OCI-LY3 (cell line): ENCODE measurements at regions not wholly inside any gene's neighbourhood (a gene's known extent, or its start where the extent isn't known, plus 50 kb on each side); places are given as distances from the start of the nearest gene placed in this dataset.
A peak's percentile ranks its signal among the peaks of the same experiment; 100 is the strongest.

ENCODE experiments used
- H2AFZ ChIP-seq: fragments of 200-600, 300-600 bp; shearing (Covaris generic); 2 replicates; pipeline ENCODE4 v1.6.0; 2014; ENCODE audit warnings: antibody characterized with exemption, low read depth, low read length
- H3K27ac ChIP-seq: fragments of 200-600, 300-600 bp; sonication (generic); 2 replicates; pipeline ENCODE4 v1.5.1; 2014; ENCODE audit warnings: mild to moderate bottlenecking, low read length, moderate library complexity, mixed read lengths
- H3K27me3 ChIP-seq: fragments of 200-600, 300-600 bp; sonication (generic); 2 replicates; pipeline ENCODE4 v1.6.1; 2014; ENCODE audit warnings: low read depth, low read length, mixed read lengths
- H3K36me3 ChIP-seq: fragments of 200-600, 300-600 bp; sonication (generic); replicated peaks from 2 replicates; pipeline ENCODE3; 2014; ENCODE audit warnings: low read depth, low read length, mixed read lengths
- H3K4me1 ChIP-seq: fragments of 300-600, 200-600 bp; sonication (generic); 2 replicates; pipeline ENCODE4 v1.6.1; 2014; ENCODE audit warnings: low read length, mixed read lengths
- H3K4me2 ChIP-seq: fragments of 200-600, 300-600 bp; sonication (generic); 2 replicates; pipeline ENCODE4 v1.6.1; 2014; ENCODE audit warnings: low read length, mixed read lengths
- H3K4me3 ChIP-seq: fragments of 300-600, 200-600 bp; sonication (generic); 2 replicates; pipeline ENCODE4 v1.5.1; 2014; ENCODE audit warnings: antibody characterized with exemption, mild to moderate bottlenecking, low read length, moderate library complexity
- H3K79me2 ChIP-seq: fragments of 300-600, 200-600 bp; shearing (Covaris generic); 2 replicates; pipeline ENCODE4 v1.6.1; 2014; ENCODE audit warnings: mild to moderate bottlenecking, low read length, mixed read lengths
- H3K9ac ChIP-seq: fragments of 300-600, 200-600 bp; shearing (Covaris generic); 2 replicates; pipeline ENCODE4 v1.6.0; 2014; ENCODE audit warnings: mild to moderate bottlenecking, low read length, moderate library complexity
- H3K9me3 ChIP-seq: fragments of 200-600, 300-600 bp; shearing (Covaris generic); 2 replicates; pipeline ENCODE4 v1.6.1; 2014; ENCODE audit warnings: low read length, mixed read lengths; ENCODE audit not compliant: insufficient read depth
- H4K20me1 ChIP-seq: fragments of 200-600, 300-600 bp; sonication (generic); 2 replicates; pipeline ENCODE4 v1.6.1; 2016; ENCODE audit warnings: low read length, mixed read lengths; ENCODE audit not compliant: insufficient read depth
- EZH2phosphoT487 ChIP-seq: fragments of 200-600 bp; shearing (Covaris generic); IDR thresholded peaks from 2 replicates; pipeline ENCODE4 v1.6.1; 2018; ENCODE audit warnings: antibody characterized with exemption, mixed run types, low read depth
- TF ChIP-seq, protein P1 (sequence below): fragments of 200-600, 300-600 bp; sonication (generic); IDR thresholded peaks from 2 replicates; pipeline ENCODE4 v1.5.1; 2014; ENCODE audit warnings: antibody characterized with exemption, low read length, low read depth

DNA sequence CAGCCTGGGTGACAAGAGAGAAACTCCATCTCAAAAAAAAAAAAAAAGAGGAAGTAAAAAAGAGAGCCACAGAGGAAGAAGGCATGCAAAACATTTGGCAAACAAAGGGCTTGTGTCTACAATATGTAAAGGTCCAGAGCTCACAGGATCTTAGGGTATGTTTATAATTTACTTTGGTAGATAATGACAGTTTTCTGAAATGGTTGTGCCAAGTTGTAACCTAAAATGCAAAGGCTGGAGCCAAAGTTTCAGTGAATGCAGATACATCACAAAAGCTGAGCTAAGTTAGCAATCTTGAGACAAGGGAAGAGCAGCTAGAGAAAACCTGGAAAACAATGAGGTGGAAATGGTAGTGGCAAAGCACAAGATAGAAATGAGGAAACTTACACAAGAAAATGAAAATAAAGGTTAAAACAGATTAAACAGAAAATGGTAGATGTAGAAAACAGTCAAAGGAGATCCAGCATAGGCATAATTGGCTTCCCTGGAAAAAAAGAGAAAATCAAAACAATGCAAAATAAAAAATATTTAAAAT is 77.5 kb upstream of the HK2 start:
- no peak overlapping the region for H3K4me3 ChIP-seq
- H3K27me3 ChIP-seq = peaks cover 8% of the 10 kb centered on the region
- no peak overlapping the region for H3K4me2 ChIP-seq
- H3K27ac ChIP-seq = no peak overlapping the region
- no peak overlapping the region for H2AFZ ChIP-seq
- TF ChIP-seq, protein P1, sequence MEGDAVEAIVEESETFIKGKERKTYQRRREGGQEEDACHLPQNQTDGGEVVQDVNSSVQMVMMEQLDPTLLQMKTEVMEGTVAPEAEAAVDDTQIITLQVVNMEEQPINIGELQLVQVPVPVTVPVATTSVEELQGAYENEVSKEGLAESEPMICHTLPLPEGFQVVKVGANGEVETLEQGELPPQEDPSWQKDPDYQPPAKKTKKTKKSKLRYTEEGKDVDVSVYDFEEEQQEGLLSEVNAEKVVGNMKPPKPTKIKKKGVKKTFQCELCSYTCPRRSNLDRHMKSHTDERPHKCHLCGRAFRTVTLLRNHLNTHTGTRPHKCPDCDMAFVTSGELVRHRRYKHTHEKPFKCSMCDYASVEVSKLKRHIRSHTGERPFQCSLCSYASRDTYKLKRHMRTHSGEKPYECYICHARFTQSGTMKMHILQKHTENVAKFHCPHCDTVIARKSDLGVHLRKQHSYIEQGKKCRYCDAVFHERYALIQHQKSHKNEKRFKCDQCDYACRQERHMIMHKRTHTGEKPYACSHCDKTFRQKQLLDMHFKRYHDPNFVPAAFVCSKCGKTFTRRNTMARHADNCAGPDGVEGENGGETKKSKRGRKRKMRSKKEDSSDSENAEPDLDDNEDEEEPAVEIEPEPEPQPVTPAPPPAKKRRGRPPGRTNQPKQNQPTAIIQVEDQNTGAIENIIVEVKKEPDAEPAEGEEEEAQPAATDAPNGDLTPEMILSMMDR = no peak
- no peak for TF ChIP-seq EZH2phosphoT487
- H3K4me1 ChIP-seq = no peaks in the 10 kb centered on the region
- no peaks in the 10 kb centered on the region for H3K36me3 ChIP-seq
- no peaks in the 10 kb centered on the region for H3K79me2 ChIP-seq
- no peaks in the 10 kb centered on the region for H4K20me1 ChIP-seq
- no peak overlapping the region for H3K9ac ChIP-seq
- H3K9me3 ChIP-seq = no peaks in the 10 kb centered on the region

DNA sequence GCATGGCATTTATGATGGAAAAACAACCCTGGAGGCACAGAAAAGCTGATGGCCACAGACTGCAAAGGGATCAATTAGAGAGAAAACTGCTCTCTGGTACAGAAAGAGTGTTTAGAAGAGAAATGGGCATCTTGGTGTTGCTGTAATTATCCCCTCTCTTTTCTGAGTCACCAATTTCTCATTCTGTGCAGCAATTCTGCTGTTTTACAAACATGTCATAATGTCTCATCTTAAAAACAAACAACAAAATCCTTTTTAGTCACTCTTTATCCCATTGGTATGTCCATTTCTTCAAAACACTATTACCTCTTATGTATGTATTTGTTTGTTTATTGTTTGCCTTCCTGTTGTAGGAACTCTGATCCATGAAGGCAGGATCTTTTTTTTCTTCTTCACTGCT is 73.9 kb upstream of the HK2 start:
- H3K4me2 ChIP-seq = no peak overlapping the region
- H3K79me2 ChIP-seq = no peaks in the 10 kb centered on the region
- H3K36me3 ChIP-seq = no peaks in the 10 kb centered on the region
- H3K9me3 ChIP-seq = no peaks in the 10 kb centered on the region
- TF ChIP-seq, protein P1 = no peak
- TF ChIP-seq EZH2phosphoT487 = no peak
- no peaks in the 10 kb centered on the region for H3K4me1 ChIP-seq
- H3K27me3 ChIP-seq = 0 out of 2 replicates have a peak, but pooled peaks cover 2% of the 10 kb centered on the region
- no peak overlapping the region for H3K4me3 ChIP-seq
- H3K27ac ChIP-seq = no peak overlapping the region
- no peak overlapping the region for H3K9ac ChIP-seq
- H2AFZ ChIP-seq = no peak overlapping the region
- no peaks in the 10 kb centered on the region for H4K20me1 ChIP-seq

DNA sequence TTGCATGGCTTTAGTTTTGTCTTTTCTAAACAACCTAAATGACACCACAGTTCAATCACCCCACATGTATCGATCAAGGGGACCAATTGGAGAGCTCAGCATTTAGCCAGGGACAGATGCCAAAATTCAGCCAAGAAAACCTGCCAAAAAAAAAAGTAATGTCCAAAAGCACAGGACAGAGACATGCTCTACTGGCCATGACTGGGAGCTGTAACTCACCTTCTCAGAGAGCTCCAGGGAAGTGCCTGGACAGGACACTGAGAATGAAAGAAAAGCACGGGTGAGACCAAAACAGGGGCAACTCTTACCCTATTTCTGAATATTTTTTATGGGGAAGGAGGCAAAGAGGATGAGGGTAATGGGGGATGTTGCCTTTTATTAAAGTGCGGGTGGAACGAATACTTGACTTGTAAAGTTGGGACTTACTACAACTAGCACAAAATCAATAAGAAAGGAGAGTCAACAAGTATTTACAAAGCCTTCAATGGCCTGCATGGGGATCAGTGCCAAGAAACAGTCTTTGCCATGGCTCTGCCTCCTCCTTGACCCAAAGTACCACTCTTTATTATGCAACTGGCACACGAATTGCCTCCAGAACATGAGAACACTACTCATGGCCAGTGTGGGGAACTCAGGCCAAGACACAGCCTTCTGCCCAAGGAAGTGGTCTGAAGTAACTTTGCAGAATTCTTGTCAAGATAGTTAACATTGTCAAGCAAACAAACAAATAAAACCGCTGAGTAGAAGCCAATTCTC is 72.9 kb upstream of the HK2 start:
- TF ChIP-seq EZH2phosphoT487 = no peak
- TF ChIP-seq, protein P1 = no peak
- Histone ChIP-seq H2AFZ (no peak overlapping the region), H3K4me3 (no peak overlapping the region), H3K27me3 (0 out of 2 replicates have a peak, but pooled peaks cover 2% of the 10 kb centered on the region), H3K4me2 (no peak overlapping the region), H3K9me3 (no peaks in the 10 kb centered on the region), H3K36me3 (no peaks in the 10 kb centered on the region), H4K20me1 (no peaks in the 10 kb centered on the region), H3K79me2 (no peaks in the 10 kb centered on the region), H3K27ac (no peak overlapping the region), H3K9ac (no peak overlapping the region), H3K4me1 (no peaks in the 10 kb centered on the region)

DNA sequence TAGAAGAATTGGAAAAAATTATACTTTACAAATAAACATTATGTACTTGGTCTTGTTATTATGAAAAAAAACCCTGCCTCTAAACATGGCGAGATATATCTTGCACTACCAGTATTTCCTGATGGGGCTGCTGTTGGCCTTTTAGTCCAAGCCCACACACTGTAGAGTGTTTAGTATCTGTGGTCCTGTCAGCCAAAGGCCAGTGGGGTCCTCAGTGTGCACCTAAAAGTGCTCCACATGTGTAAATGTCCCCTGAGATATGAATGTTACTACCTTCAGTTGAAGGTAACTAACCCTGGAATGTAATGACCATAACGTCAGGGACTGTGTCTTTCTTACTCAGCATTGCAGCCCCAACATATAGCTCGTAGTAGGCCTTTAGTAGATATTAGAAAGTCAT is 71.1 kb upstream of the HK2 start:
- Histone ChIP-seq H3K27ac (no peak overlapping the region), H3K27me3 (0 out of 2 replicates have a peak, but pooled peaks cover 2% of the 10 kb centered on the region), H3K36me3 (no peaks in the 10 kb centered on the region), H3K4me3 (no peak overlapping the region), H4K20me1 (no peaks in the 10 kb centered on the region), H3K9me3 (no peaks in the 10 kb centered on the region), H3K4me1 (no peaks in the 10 kb centered on the region), H2AFZ (no peak overlapping the region), H3K9ac (no peak overlapping the region), H3K4me2 (no peak overlapping the region), H3K79me2 (no peaks in the 10 kb centered on the region)
- TF ChIP-seq EZH2phosphoT487 = no peak
- TF ChIP-seq, protein P1 = peak; percentile 40; the same call in 1 of the 2 replicates
